ENCODE measurements at regions not wholly inside any gene's neighbourhood (a gene's known extent, or its start where the extent isn't known, plus 50 kb on each side); places are given as distances from the start of the nearest gene placed in this dataset.

DNA sequence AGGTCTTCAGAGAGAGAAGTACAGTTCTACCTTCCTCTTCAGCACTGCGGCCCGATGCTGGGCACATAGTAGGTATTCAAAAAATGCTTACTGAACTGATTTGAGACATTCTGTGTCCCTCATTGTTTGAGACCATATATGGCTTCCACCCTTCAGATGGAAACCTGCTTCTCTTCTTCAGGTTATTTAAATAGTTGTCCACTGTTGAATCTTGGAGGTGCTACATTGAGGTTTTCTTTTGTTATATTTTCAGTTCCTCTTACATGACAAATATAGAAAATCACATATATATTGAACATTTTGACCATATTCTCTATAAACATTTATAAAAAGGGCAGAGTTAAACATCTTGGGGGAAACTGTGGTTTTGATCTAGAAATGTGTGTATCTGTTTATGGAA, 200.2 kb upstream of the LRRC3B start:
- no peaks in the 10 kb centered on the region for H3K27me3 ChIP-seq (replicated peaks; ENCODE audit: control insufficient read depth, insufficient read depth, low read length, poor library complexity, severe bottlenecking)
- H3K36me3 ChIP-seq (ENCODE audit: control insufficient read depth, insufficient read depth, low read length), result no peaks in the 10 kb centered on the region
- DNase-seq, result no peak
- H3K9me3 ChIP-seq (ENCODE audit: control insufficient read depth, low read length), result no peaks in the 10 kb centered on the region
- H3K4me3 ChIP-seq (ENCODE audit: insufficient read depth, low read depth, low read length, poor library complexity, severe bottlenecking), result no peak overlapping the region
- H3K4me1 ChIP-seq (ENCODE audit: control insufficient read depth, insufficient read depth, low read length, poor library complexity, severe bottlenecking), result no peaks in the 10 kb centered on the region
- H3K27ac ChIP-seq (ENCODE audit: insufficient read depth, low read length, poor library complexity, severe bottlenecking), result no peak overlapping the region

DNA sequence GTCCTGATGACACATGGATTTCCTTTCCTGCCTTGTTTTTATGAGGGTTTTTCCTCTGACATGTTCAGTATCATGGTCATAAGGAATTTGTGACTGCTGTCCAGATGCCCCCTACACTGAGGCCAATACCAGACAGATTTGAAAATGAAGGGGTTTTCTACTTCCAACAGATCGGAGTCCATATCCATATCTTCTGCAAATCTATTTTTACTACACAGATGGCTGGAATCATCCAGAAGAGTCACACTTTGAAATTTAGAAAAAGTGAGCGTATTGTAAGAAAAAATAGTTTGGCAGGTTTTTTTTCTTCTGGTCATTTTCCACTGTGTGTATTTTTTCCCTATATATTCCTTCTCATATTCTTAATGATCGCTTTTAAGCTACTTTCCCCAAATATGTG, 197.5 kb upstream of the LRRC3B start:
- H3K27ac ChIP-seq (ENCODE audit: insufficient read depth, low read length, poor library complexity, severe bottlenecking), result no peak overlapping the region
- no peak overlapping the region for H3K4me3 ChIP-seq (ENCODE audit: insufficient read depth, low read depth, low read length, poor library complexity, severe bottlenecking)
- H3K27me3 ChIP-seq (replicated peaks; ENCODE audit: control insufficient read depth, insufficient read depth, low read length, poor library complexity, severe bottlenecking), result no peaks in the 10 kb centered on the region
- DNase-seq, result no peak
- H3K9me3 ChIP-seq (ENCODE audit: control insufficient read depth, low read length), result no peaks in the 10 kb centered on the region
- no peaks in the 10 kb centered on the region for H3K36me3 ChIP-seq (ENCODE audit: control insufficient read depth, insufficient read depth, low read length)
- H3K4me1 ChIP-seq (ENCODE audit: control insufficient read depth, insufficient read depth, low read length, poor library complexity, severe bottlenecking), result no peaks in the 10 kb centered on the region

DNA sequence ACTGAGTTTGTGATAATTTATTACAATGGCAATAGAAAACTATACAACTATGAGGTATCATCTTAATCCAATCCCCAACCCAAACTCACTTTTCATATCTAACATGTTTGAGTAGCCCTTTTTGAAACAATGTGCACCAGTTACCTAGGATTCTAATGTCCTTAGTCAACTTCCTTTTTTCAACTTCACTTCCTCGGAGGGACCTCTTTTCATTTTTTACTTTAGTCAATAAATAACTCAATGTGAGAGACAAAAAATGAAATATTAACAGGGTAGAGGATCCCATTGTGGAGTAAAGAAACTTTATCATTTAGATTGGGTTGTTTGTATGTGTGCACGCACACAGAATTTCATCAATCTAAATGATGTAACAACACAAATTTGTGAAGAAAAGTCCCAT, 193.6 kb upstream of the LRRC3B start:
- Histone ChIP-seq H3K27me3 (replicated peaks; ENCODE audit: control insufficient read depth, insufficient read depth, low read length, poor library complexity, severe bottlenecking) (no peaks in the 10 kb centered on the region), H3K4me3 (ENCODE audit: insufficient read depth, low read depth, low read length, poor library complexity, severe bottlenecking) (no peak overlapping the region), H3K36me3 (ENCODE audit: control insufficient read depth, insufficient read depth, low read length) (no peaks in the 10 kb centered on the region), H3K9me3 (ENCODE audit: control insufficient read depth, low read length) (no peaks in the 10 kb centered on the region), H3K4me1 (ENCODE audit: control insufficient read depth, insufficient read depth, low read length, poor library complexity, severe bottlenecking) (no peaks in the 10 kb centered on the region), H3K27ac (ENCODE audit: insufficient read depth, low read length, poor library complexity, severe bottlenecking) (no peak overlapping the region)
- no peak for DNase-seq

DNA sequence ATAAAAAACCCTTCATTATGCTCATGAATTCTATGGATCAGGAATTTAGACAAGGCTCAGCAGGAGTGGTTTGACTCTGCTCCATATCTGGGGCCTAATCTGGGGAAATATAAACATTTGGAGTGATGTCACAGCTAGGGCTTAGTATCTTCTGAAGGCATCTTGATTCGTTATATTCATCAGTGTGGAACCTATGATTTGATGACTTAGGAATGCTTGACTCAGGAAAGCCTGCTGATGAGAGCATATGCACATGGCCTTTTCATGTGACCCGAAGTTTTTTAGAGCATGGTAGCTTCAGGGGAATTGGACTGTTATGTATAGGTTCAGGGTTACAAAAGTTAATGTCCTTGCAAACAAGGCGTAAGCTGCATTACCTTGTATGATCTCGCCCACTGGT, 184.9 kb upstream of the LRRC3B start:
- Histone ChIP-seq H3K27me3 (replicated peaks; ENCODE audit: control insufficient read depth, insufficient read depth, low read length, poor library complexity, severe bottlenecking) (no peaks in the 10 kb centered on the region), H3K4me3 (ENCODE audit: insufficient read depth, low read depth, low read length, poor library complexity, severe bottlenecking) (no peak overlapping the region), H3K4me1 (ENCODE audit: control insufficient read depth, insufficient read depth, low read length, poor library complexity, severe bottlenecking) (no peaks in the 10 kb centered on the region), H3K36me3 (ENCODE audit: control insufficient read depth, insufficient read depth, low read length) (no peaks in the 10 kb centered on the region), H3K27ac (ENCODE audit: insufficient read depth, low read length, poor library complexity, severe bottlenecking) (no peak overlapping the region), H3K9me3 (ENCODE audit: control insufficient read depth, low read length) (no peaks in the 10 kb centered on the region)
- no peak for DNase-seq

DNA sequence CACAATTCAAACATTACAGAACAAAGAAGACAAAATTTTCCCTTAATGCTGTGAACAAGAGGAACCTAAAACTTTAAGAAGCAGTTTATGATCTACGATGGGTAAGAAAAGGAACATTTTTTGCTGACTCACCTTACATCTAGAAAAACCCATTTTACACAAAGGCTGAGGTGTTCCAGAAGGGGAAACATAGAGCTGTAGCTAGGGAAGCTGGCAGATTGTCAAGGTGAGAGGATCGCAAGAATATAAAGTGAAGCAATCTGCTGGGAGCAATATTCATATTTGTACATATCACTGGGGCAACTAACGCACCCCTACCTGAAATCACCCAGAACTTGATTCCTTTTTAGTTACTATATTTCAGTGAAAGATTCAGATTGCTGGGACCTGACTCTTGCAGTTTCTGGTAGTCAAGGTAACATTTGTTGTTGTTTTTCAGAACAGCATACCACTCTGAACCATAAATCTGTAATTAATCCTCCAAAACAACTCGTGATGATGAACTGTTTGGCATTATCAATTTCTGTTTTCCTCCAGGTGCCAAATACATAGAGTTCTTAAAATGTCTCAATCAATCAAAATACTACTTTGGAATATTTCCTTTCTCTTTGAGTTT, 184.1 kb upstream of the LRRC3B start:
- H3K4me3 ChIP-seq (ENCODE audit: insufficient read depth, low read depth, low read length, poor library complexity, severe bottlenecking), result no peak overlapping the region
- no peaks in the 10 kb centered on the region for H3K9me3 ChIP-seq (ENCODE audit: control insufficient read depth, low read length)
- H3K4me1 ChIP-seq (ENCODE audit: control insufficient read depth, insufficient read depth, low read length, poor library complexity, severe bottlenecking), result no peaks in the 10 kb centered on the region
- H3K27me3 ChIP-seq (replicated peaks; ENCODE audit: control insufficient read depth, insufficient read depth, low read length, poor library complexity, severe bottlenecking), result no peaks in the 10 kb centered on the region
- H3K27ac ChIP-seq (ENCODE audit: insufficient read depth, low read length, poor library complexity, severe bottlenecking), result no peak overlapping the region
- no peak for DNase-seq
- no peaks in the 10 kb centered on the region for H3K36me3 ChIP-seq (ENCODE audit: control insufficient read depth, insufficient read depth, low read length)

DNA sequence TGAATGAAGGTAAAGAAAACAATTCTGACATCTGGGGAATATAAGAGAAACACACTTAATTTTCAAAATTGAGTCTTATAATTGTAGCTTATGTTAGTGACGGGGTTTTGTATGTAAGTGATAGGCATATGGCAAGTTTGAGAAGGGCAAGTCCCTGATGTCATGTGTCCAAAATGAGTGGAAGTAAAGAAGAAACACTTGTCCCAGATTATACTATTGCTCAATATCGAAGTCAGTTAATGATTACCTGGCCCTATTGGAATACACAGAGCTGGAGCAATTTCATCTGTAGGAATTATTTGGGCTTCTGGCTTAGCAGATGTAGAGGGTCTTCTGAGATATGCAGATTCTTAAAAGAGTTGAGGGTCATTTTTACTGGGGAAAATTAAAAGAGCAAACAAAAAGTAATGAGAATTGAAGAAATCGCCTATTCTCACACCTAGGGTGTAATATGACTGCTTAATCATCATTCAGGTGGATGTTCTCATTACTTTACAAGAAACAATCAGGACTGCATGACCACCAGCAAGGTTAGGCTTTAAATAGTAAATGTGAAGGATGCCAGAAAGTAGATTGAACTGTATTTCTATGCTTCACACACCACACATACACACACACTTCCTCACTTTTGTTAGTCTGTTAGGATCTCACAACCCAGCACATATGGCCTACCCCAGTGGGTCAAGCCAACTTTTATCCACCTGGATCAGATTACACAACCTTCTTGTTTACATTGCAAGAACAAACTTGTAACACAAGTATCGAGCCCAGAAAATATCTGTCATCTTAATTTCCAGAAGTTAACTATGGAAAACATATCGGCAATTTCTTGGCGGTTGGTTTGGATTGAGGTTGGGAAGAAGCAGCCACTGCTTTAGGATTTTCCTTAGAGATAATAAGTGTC, 183.3 kb upstream of the LRRC3B start:
- Histone ChIP-seq H3K9me3 (ENCODE audit: control insufficient read depth, low read length) (no peaks in the 10 kb centered on the region), H3K4me1 (ENCODE audit: control insufficient read depth, insufficient read depth, low read length, poor library complexity, severe bottlenecking) (no peaks in the 10 kb centered on the region), H3K36me3 (ENCODE audit: control insufficient read depth, insufficient read depth, low read length) (no peaks in the 10 kb centered on the region), H3K27ac (ENCODE audit: insufficient read depth, low read length, poor library complexity, severe bottlenecking) (no peak overlapping the region), H3K4me3 (ENCODE audit: insufficient read depth, low read depth, low read length, poor library complexity, severe bottlenecking) (no peak overlapping the region), H3K27me3 (replicated peaks; ENCODE audit: control insufficient read depth, insufficient read depth, low read length, poor library complexity, severe bottlenecking) (no peaks in the 10 kb centered on the region)
- DNase-seq, result no peak

DNA sequence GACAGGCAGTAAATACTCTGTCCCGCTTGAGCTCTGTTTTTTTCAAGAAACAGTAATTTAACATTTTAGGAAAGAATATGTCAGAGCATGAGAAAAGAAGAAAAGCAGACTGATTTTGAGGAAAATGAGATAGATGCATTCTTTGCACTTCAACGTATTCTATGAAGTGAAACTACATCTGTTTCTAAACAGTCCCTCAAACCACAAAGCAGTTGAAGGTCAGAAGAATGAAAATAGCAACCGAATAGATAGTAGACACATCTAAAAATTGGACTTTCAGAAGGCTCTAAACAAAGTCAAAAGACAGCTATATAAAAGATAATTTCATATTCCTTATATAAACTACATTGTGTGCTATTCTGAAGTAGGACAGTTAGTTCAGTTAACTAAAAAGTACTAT, 172.6 kb upstream of the LRRC3B start:
- Histone ChIP-seq H3K9me3 (ENCODE audit: control insufficient read depth, low read length) (no peaks in the 10 kb centered on the region), H3K27me3 (replicated peaks; ENCODE audit: control insufficient read depth, insufficient read depth, low read length, poor library complexity, severe bottlenecking) (no peaks in the 10 kb centered on the region), H3K4me3 (ENCODE audit: insufficient read depth, low read depth, low read length, poor library complexity, severe bottlenecking) (no peak overlapping the region), H3K36me3 (ENCODE audit: control insufficient read depth, insufficient read depth, low read length) (no peaks in the 10 kb centered on the region), H3K27ac (ENCODE audit: insufficient read depth, low read length, poor library complexity, severe bottlenecking) (no peak overlapping the region), H3K4me1 (ENCODE audit: control insufficient read depth, insufficient read depth, low read length, poor library complexity, severe bottlenecking) (no peaks in the 10 kb centered on the region)
- no peak for DNase-seq

DNA sequence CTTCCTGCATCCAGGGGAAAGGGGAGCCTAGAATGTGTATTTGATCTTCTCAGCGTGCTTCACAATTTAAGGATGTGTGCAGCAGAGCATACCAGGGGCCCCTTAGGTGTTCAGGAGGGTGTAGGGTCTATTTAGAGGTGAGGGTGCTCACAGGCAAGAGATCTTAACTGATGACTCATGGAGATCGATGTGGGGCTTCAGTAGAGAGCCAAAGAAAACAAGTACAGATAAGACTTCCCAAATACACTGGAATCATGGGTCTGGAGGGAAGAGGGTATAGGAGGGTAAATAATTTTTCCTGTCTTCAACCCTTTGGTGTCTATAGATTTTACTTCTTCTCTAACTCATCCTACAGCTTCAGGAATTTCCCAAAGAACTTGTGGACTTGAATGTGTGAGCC, 170.2 kb upstream of the LRRC3B start:
- no peaks in the 10 kb centered on the region for H3K9me3 ChIP-seq (ENCODE audit: control insufficient read depth, low read length)
- no peak for DNase-seq
- no peaks in the 10 kb centered on the region for H3K27me3 ChIP-seq (replicated peaks; ENCODE audit: control insufficient read depth, insufficient read depth, low read length, poor library complexity, severe bottlenecking)
- no peaks in the 10 kb centered on the region for H3K4me1 ChIP-seq (ENCODE audit: control insufficient read depth, insufficient read depth, low read length, poor library complexity, severe bottlenecking)
- no peak overlapping the region for H3K27ac ChIP-seq (ENCODE audit: insufficient read depth, low read length, poor library complexity, severe bottlenecking)
- H3K4me3 ChIP-seq (ENCODE audit: insufficient read depth, low read depth, low read length, poor library complexity, severe bottlenecking), result no peak overlapping the region
- H3K36me3 ChIP-seq (ENCODE audit: control insufficient read depth, insufficient read depth, low read length), result no peaks in the 10 kb centered on the region

DNA sequence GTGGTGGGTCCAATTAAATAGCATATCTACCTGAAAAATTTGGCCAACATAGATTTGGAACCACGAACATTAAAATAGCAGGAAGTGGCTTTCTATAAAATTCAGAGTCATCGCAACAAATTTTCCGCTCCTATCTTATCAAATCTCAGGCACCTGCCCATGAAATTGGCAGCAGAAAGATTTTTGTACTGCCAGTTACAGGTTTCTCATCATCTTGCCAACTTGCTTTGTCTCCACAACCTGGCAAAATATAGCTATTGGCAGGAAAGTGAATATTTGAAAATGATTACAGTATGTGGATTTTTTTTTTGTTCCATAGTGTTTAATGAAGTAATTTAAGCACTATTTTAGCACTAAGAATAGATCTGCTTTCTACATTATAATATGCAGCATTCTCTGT, 161.6 kb upstream of the LRRC3B start:
- Histone ChIP-seq H3K4me3 (ENCODE audit: insufficient read depth, low read depth, low read length, poor library complexity, severe bottlenecking) (no peak overlapping the region), H3K9me3 (ENCODE audit: control insufficient read depth, low read length) (no peaks in the 10 kb centered on the region), H3K27me3 (replicated peaks; ENCODE audit: control insufficient read depth, insufficient read depth, low read length, poor library complexity, severe bottlenecking) (no peaks in the 10 kb centered on the region), H3K36me3 (ENCODE audit: control insufficient read depth, insufficient read depth, low read length) (no peaks in the 10 kb centered on the region), H3K27ac (ENCODE audit: insufficient read depth, low read length, poor library complexity, severe bottlenecking) (no peak overlapping the region), H3K4me1 (ENCODE audit: control insufficient read depth, insufficient read depth, low read length, poor library complexity, severe bottlenecking) (no peaks in the 10 kb centered on the region)
- no peak for DNase-seq

DNA sequence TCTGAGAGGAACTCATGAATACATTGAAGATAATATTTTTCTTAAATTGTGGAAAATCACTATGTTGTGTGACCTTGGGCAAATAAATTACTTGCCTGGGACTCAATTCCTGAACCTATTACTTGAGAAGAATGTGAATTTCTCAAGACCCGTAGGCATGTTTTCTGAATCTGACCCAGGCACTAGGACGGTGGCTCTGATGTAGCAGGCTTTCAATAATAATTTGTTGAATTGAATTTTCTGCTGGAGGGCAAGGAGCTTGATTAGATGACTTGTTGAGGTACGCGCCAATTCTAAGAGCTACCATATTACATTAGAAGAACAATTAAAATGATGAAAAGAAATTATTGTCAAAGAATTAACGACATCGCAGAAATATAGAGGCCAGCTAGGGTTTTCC, 150.2 kb upstream of the LRRC3B start:
- no peaks in the 10 kb centered on the region for H3K4me1 ChIP-seq (ENCODE audit: control insufficient read depth, insufficient read depth, low read length, poor library complexity, severe bottlenecking)
- no peak for DNase-seq
- no peaks in the 10 kb centered on the region for H3K36me3 ChIP-seq (ENCODE audit: control insufficient read depth, insufficient read depth, low read length)
- no peak overlapping the region for H3K27ac ChIP-seq (ENCODE audit: insufficient read depth, low read length, poor library complexity, severe bottlenecking)
- no peaks in the 10 kb centered on the region for H3K9me3 ChIP-seq (ENCODE audit: control insufficient read depth, low read length)
- no peaks in the 10 kb centered on the region for H3K27me3 ChIP-seq (replicated peaks; ENCODE audit: control insufficient read depth, insufficient read depth, low read length, poor library complexity, severe bottlenecking)
- no peak overlapping the region for H3K4me3 ChIP-seq (ENCODE audit: insufficient read depth, low read depth, low read length, poor library complexity, severe bottlenecking)
